CD14-positive monocyte (primary cell): ENCODE measurements at regions not wholly inside any gene's neighbourhood (a gene's known extent, or its start where the extent isn't known, plus 50 kb on each side); places are given as distances from the start of the nearest gene placed in this dataset.
"Not testable (repeated sequence)": the region's sequence is repeated elsewhere in the genome, so short reads cannot be mapped to it uniquely, and the experiment has no call there.

ENCODE experiments used
- DNase-seq, 3 donors: peaks; one replicate each; pipeline ENCODE4 v3.0.0-alpha.2; 2011 to 2022
- H2AFZ ChIP-seq: 2 replicates; pipeline ENCODE4 v1.6.0; 2012; ENCODE audit warnings: mild to moderate bottlenecking, low read depth, low read length, inconsistent platforms; ENCODE audit not compliant: insufficient read depth, poor library complexity, severe bottlenecking
- H3K27ac ChIP-seq, 2 donors: 1 replicate in 1 of 2; 2 replicates in 1 of 2; pipeline ENCODE4 v1.5.1; 2012 to 2013; ENCODE audit warnings: low read length in 2 of 2, control low read depth in 1 of 2, inconsistent platforms in 1 of 2, low read depth in 1 of 2, mild to moderate bottlenecking in 1 of 2
- H3K27me3 ChIP-seq, 2 donors: one replicate each; pipeline versions ENCODE4 v1.6.0 to v1.6.1; 2011 to 2013; ENCODE audit warnings: low read length in 2 of 2; ENCODE audit not compliant: control insufficient read depth in 2 of 2, insufficient read depth in 2 of 2
- H3K36me3 ChIP-seq, 2 donors: replicated peaks in 1 of 2; 1 replicate in 1 of 2; 2 replicates in 1 of 2; pipeline versions ENCODE4 v1.5.1 to v1.6.1; 2012 to 2013; ENCODE audit warnings: low read length in 2 of 2, control low read depth in 1 of 2, inconsistent platforms in 1 of 2, mild to moderate bottlenecking in 1 of 2; ENCODE audit not compliant: insufficient read depth in 2 of 2, control insufficient read depth in 1 of 2
- H3K4me1 ChIP-seq, 2 donors: 1 replicate in 1 of 2; 2 replicates in 1 of 2; pipeline versions ENCODE4 v1.5.1 to v1.6.1; 2012 to 2013; ENCODE audit warnings: low read length in 2 of 2, control low read depth in 1 of 2, inconsistent platforms in 1 of 2, mild to moderate bottlenecking in 1 of 2, moderate library complexity in 1 of 2; ENCODE audit not compliant: insufficient read depth in 2 of 2, control insufficient read depth in 1 of 2
- H3K4me2 ChIP-seq: replicated peaks from 2 replicates; pipeline ENCODE3; 2012; ENCODE audit warnings: low read length, moderate library complexity, mild to moderate bottlenecking; ENCODE audit not compliant: poor library complexity, severe bottlenecking; ENCODE audit errors: extremely low read depth
- H3K4me3 ChIP-seq, 3 experiments: fragments of 200-600 bp in 1 of 3; sonication (generic) in 1 of 3; replicated peaks in 1 of 3; 1 replicate in 2 of 3; 2 replicates in 1 of 3; pipeline ENCODE4 v1.5.1; 2011 to 2013; ENCODE audit warnings: low read length in 3 of 3, mild to moderate bottlenecking in 3 of 3, control low read depth in 2 of 3, low read depth in 2 of 3, inconsistent platforms in 1 of 3, moderate library complexity in 1 of 3
- H3K79me2 ChIP-seq: 2 replicates; pipeline ENCODE4 v1.6.0; 2012; ENCODE audit warnings: mild to moderate bottlenecking, control low read depth, inconsistent platforms, low read length, moderate library complexity; ENCODE audit not compliant: insufficient read depth
- H3K9ac ChIP-seq: 2 replicates; pipeline ENCODE4 v1.6.0; 2017; ENCODE audit warnings: low read length, mild to moderate bottlenecking; ENCODE audit not compliant: insufficient read depth, poor library complexity, severe bottlenecking
- H3K9me3 ChIP-seq, 2 donors: replicated peaks in 1 of 2; 1 replicate in 1 of 2; 2 replicates in 1 of 2; pipeline versions ENCODE4 v1.5.1 to v1.6.1; 2012 to 2013; ENCODE audit warnings: low read length in 2 of 2, control low read depth in 1 of 2; ENCODE audit not compliant: control insufficient read depth in 1 of 2, insufficient read depth in 1 of 2
- H4K20me1 ChIP-seq: 2 replicates; pipeline ENCODE4 v1.6.0; 2012; ENCODE audit warnings: mild to moderate bottlenecking, low read length, control low read depth, moderate library complexity; ENCODE audit not compliant: insufficient read depth
- H3K27ac Mint-ChIP-seq, 7 donors: one replicate each; pipeline ENCODE4 v1.8.0; 2020; ENCODE audit warnings: mild to moderate bottlenecking in 7 of 7, mixed read lengths in 7 of 7, moderate library complexity in 6 of 7, inconsistent platforms in 2 of 7
- H3K27me3 Mint-ChIP-seq, 3 donors: one replicate each; pipeline ENCODE4 v1.8.0; 2021 to 2022; ENCODE audit warnings: low read depth in 3 of 3, mild to moderate bottlenecking in 3 of 3, mixed read lengths in 3 of 3, moderate library complexity in 3 of 3, inconsistent platforms in 1 of 3
- H3K36me3 Mint-ChIP-seq, 2 donors: one replicate each; pipeline ENCODE4 v1.8.0; 2020; ENCODE audit warnings: mixed read lengths in 2 of 2, inconsistent platforms in 1 of 2, mild to moderate bottlenecking in 1 of 2
- H3K4me1 Mint-ChIP-seq: one replicate; pipeline ENCODE4 v1.8.0; 2020; ENCODE audit warnings: mild to moderate bottlenecking, mixed read lengths
- H3K4me3 Mint-ChIP-seq, 2 donors: one replicate each; pipeline ENCODE4 v1.8.0; 2020; ENCODE audit warnings: mild to moderate bottlenecking in 2 of 2, mixed read lengths in 2 of 2, moderate library complexity in 1 of 2
- H3K9me3 Mint-ChIP-seq, 7 donors: one replicate each; pipeline ENCODE4 v1.8.0; 2020 to 2022; ENCODE audit warnings: mixed read lengths in 7 of 7, mild to moderate bottlenecking in 6 of 7, moderate library complexity in 6 of 7, inconsistent platforms in 2 of 7
- WGBS: methylation state at CpG from one replicate; pipeline ENCODE4 v1.1.5; 2013; ENCODE audit warnings: missing lambda C conversion rate; ENCODE audit not compliant: insufficient coverage; 5-methylcytosine and 5-hydroxymethylcytosine counted together
- intact Hi-C, 2 donors: fragments of 100-400 bp; cut with micrococcal nuclease; formaldehyde crosslinking; loops; one replicate each; pipeline versions ENCODE4 v1.15.0 to v1.15.1; 2023
- TF ChIP-seq, protein P1 (sequence below): fragments of 200-600 bp; IDR thresholded peaks from one replicate; pipeline ENCODE4 v1.8.0; 2022; ENCODE audit warnings: antibody characterized with exemption, mild to moderate bottlenecking

GRCh38 chr5:27093279-27093678 is 54.9 kb upstream of the CDH9 start:
- TF ChIP-seq, protein P1, sequence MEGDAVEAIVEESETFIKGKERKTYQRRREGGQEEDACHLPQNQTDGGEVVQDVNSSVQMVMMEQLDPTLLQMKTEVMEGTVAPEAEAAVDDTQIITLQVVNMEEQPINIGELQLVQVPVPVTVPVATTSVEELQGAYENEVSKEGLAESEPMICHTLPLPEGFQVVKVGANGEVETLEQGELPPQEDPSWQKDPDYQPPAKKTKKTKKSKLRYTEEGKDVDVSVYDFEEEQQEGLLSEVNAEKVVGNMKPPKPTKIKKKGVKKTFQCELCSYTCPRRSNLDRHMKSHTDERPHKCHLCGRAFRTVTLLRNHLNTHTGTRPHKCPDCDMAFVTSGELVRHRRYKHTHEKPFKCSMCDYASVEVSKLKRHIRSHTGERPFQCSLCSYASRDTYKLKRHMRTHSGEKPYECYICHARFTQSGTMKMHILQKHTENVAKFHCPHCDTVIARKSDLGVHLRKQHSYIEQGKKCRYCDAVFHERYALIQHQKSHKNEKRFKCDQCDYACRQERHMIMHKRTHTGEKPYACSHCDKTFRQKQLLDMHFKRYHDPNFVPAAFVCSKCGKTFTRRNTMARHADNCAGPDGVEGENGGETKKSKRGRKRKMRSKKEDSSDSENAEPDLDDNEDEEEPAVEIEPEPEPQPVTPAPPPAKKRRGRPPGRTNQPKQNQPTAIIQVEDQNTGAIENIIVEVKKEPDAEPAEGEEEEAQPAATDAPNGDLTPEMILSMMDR: no peak
- H3K4me2 ChIP-seq: no peak overlapping the region
- H3K79me2 ChIP-seq: no peaks in the 10 kb centered on the region
- H3K9me3 ChIP-seq: peaks cover 8 to 12% of the 10 kb centered on the region in 2 donors
- no peaks in the 10 kb centered on the region for H3K36me3 ChIP-seq
- H3K4me3 ChIP-seq: no peak overlapping the region
- H3K4me3 Mint-ChIP-seq: no peak overlapping the region
- no peak for DNase-seq
- H3K4me1 Mint-ChIP-seq: no peaks in the 10 kb centered on the region
- WGBS: no CpG with 5 or more reads among the region's 2 CpGs
- no peak overlapping the region for H3K27ac ChIP-seq
- H2AFZ ChIP-seq: no peak overlapping the region
- no peak overlapping the region for H3K27ac Mint-ChIP-seq
- no peaks in the 10 kb centered on the region for H4K20me1 ChIP-seq
- no peaks in the 10 kb centered on the region for H3K27me3 Mint-ChIP-seq
- peaks cover 2 to 9% (median 9%) of the 10 kb centered on the region in 7 donors for H3K9me3 Mint-ChIP-seq
- no peak overlapping the region for H3K9ac ChIP-seq
- no peaks in the 10 kb centered on the region for H3K36me3 Mint-ChIP-seq
- H3K27me3 ChIP-seq: no peaks in the 10 kb centered on the region
- intact Hi-C loops: no loop called here
- no peaks in the 10 kb centered on the region for H3K4me1 ChIP-seq

DNA sequence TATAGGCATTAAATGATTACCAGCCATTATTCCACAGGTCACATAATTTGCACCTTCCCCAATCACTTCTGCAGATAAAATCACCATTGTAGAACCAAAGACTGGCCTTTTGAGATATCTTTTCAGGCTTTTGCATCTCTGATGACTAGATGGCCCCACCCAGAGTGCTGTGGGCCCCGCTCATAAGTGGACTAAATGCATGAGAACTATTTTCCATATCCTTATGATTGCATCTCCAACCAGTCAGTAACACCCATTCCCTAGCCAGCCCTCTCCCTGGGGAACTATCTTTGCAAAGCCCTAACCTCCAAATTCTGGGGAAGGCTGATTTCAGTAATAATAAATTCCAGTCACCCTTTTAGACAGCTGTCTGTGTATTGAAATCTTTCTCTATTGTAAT is 53.5 kb upstream of the CDH9 start:
- Mint-ChIP-seq H3K36me3 (no peaks in the 10 kb centered on the region), H3K4me3 (no peak overlapping the region), H3K9me3 (peaks cover 2 to 9% (median 9%) of the 10 kb centered on the region in 7 donors), H3K27me3 (no peaks in the 10 kb centered on the region), H3K27ac (no peak overlapping the region), H3K4me1 (no peaks in the 10 kb centered on the region)
- H4K20me1 ChIP-seq: no peaks in the 10 kb centered on the region
- no peak overlapping the region for H2AFZ ChIP-seq
- H3K79me2 ChIP-seq: no peaks in the 10 kb centered on the region
- TF ChIP-seq, protein P1: no peak
- H3K36me3 ChIP-seq: no peaks in the 10 kb centered on the region
- intact Hi-C loops: no loop called here
- H3K9ac ChIP-seq: no peak overlapping the region
- H3K27me3 ChIP-seq: no peaks in the 10 kb centered on the region
- 100% methylated on average over 1 of the region's 1 CpG for WGBS
- DNase-seq: no peak
- no peak overlapping the region for H3K27ac ChIP-seq
- H3K4me2 ChIP-seq: no peak overlapping the region
- H3K4me3 ChIP-seq: no peak overlapping the region
- H3K4me1 ChIP-seq: no peaks in the 10 kb centered on the region
- H3K9me3 ChIP-seq: peaks cover 2 to 9% of the 10 kb centered on the region in 2 donors

DNA sequence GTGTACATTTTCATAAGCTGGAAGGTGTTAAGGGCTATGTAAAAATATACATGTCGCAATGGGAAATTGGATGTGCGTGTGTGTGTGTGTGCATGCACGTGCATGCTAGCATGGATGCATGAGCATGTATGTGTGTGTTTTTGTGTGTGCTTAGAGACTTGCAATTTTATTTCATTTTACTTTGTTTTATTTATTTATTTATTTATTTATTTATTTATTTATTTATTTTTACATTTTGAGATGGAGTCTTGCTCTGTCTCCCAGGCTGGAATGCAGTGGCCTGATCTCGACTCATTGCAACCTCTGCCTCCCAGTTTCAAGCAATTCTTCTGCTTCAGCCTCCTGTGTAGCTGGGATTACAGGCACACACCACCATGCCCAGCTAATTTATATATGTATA is 50.4 kb upstream of the CDH9 start:
- H3K9me3 Mint-ChIP-seq, H3K36me3 ChIP-seq, H3K4me3 Mint-ChIP-seq, DNase-seq, H3K4me1 Mint-ChIP-seq, H3K4me1 ChIP-seq, H3K79me2 ChIP-seq, H3K36me3 Mint-ChIP-seq, H3K27ac Mint-ChIP-seq, intact Hi-C loops, H3K27me3 Mint-ChIP-seq, H3K9me3 ChIP-seq, H3K9ac ChIP-seq, H3K4me3 ChIP-seq, H4K20me1 ChIP-seq, H3K27ac ChIP-seq, H3K27me3 ChIP-seq, H2AFZ ChIP-seq, H3K4me2 ChIP-seq: not testable (repeated sequence)
- 85% methylated on average over 2 of the region's 4 CpGs for WGBS
